HG03439 (cell line): ENCODE measurements at regions not wholly inside any gene's neighbourhood (a gene's known extent, or its start where the extent isn't known, plus 50 kb on each side); places are given as distances from the start of the nearest gene placed in this dataset.

ENCODE experiments used
- ATAC-seq: cut with Tn5 transposase; IDR thresholded peaks from one replicate; pipeline ENCODE4 v1.9.1; 2021; ENCODE audit warnings: mild to moderate bottlenecking, moderate library complexity; ENCODE audit not compliant: unreplicated experiment

DNA sequence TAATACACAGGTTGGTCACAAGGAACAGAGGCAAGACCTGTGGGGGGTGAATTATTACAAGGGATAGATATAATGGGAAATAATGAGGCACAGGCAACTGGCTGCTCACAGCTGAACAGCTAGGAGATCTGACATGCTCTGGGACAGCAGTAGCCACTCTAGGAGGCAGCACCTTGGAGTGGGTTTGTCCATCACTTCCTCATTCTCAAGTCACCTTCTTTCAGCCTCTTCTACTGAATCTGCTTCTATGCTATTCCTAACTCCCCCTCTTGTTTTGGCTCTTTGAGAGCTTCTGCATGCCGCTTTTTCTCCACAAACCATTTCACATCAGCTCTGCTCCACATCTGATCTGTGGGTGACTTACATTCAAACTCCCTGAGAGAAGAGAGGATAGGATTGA lies 345.5 kb upstream of the MAP3K7 start:
- no peak for ATAC-seq

- ATAC-seq: no peak
Measured at GRCh38 chr6:90928051-90928450, 341.2 kb upstream of the MAP3K7 start.

DNA sequence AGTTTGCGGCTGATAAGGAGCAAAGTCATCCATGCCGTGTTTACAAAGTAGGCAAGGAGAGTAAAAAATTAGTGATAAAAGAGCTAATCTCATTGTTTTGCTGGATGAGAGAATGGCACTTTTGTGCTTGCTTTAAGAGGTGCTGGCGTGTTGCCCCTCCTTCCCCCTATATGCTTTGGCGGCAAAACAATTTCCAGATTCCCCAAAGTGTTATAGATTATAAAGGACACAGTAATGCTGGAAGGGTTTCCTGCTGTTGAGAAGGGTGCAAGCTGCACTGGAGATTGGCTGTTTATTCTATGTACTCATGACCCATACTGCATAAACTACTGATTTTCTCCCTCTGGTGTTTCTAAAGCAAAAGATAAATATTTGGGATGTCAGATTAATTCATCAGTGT lies 338.9 kb upstream of the MAP3K7 start:
- no peak for ATAC-seq

- no peak for ATAC-seq
Measured at GRCh38 chr6:90922325-90922724, 335.5 kb upstream of the MAP3K7 start.

- ATAC-seq: no peak
Measured at GRCh38 chr6:90918361-90918760, 331.5 kb upstream of the MAP3K7 start.

DNA sequence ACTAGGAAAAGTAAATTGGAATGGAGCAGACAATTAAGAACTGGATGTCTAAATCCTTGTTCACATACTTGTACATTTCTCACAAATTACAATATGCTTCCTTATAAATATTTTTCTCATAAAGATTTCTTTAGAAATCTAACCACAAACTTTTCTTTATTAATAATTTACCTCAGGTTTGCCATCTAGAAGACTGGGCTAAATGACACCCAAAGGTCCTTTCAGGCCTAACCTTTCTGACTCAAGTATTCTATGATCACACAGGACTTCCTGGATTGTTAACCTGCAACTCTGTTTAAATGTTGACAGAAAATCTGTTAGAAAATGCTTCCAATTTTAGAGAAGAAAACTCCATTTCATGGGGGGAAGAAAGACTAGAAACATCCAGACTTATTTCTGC lies 330.5 kb upstream of the MAP3K7 start:
- no peak for ATAC-seq

GRCh38 chr6:90916968-90917367 lies 330.1 kb upstream of the MAP3K7 start:
- ATAC-seq: no peak

DNA sequence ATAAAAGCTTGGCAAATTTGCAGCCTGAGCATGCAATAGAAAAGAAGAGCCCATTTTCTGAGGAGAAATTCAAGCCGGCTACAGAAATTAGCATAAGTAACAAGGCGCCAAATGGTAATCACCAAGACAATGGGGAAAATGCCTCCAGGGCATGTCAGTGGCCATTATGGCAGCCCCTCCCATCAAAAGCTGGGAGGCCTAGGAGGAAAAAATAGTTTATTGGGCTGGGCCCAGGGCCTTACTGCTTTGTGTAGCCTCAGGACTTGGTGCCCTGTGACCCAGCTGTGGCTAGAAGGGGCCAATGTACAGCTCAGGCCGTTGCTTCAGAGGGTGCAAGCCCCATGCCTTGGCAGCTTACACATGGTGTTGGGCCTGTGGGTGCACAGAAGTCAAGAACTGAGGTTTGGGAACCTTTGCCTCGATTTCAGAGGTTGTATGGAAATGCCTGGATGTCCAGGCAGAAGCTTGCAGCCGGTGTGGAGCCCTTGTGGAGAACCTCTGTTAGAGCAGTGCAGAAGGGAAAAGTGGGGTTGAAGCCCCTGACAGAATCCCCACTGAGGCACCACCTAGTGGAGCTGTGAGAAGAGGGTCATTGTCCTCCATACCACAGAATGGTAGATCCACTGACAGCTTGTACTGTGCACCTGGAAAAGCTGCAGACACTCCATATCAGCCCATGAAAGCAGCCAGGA lies 328.5 kb upstream of the MAP3K7 start:
- no peak for ATAC-seq

GRCh38 chr6:90914312-90914711 lies 327.4 kb upstream of the MAP3K7 start:
- no peak for ATAC-seq

DNA sequence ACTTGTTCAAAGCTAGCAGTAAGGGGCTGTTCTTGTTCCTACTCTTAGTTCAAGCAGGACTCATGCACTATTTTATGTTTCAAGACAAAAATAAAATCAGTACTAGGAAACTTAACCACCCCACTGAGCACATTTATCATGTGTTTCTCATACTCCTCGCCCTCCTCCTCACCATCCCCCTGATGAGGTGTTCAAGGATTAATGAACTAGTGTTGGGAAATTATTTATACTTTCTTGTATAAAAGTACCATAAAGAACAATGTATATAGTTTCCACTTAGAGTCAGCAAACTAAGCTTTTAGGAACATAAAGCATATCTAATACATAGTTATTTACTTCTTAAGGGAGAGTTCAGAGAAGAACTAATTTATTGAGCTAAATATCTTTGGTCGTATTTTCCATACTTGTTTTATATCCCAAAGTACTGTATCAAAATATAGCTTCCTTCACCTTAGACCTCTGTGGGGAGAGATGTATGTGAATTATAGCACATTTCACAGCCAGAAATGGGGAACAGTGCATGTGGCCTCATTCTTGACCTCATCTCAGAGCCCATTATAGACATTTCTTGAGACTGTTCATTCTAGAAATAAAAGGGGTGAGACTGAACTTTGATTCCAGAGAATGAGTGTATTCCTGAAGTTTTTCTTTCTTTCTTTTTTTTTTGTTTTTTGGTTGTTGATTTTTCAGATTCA lies 326.5 kb upstream of the MAP3K7 start:
- ATAC-seq: no peak

DNA sequence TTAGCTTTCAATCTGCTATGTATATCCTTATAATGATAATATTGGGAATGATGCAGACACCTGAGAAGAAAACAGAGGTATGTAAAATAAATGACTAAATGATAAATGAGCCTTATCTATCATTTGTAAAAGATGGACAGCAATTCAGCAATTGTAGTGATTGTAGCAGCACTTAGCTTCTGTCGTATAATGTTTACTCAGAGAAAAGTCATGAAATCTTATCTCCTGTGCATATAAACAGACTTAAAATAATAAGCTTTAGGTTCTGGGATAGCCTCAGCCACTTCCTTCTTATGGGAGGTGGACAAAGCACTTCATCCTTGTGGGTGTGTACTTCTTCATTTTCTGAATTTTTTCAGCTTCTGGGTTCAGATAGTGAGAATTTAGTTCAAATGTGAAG lies 324.8 kb upstream of the MAP3K7 start:
- no peak for ATAC-seq

- ATAC-seq: no peak
Measured at GRCh38 chr6:90910893-90911292, 324.0 kb upstream of the MAP3K7 start.

DNA sequence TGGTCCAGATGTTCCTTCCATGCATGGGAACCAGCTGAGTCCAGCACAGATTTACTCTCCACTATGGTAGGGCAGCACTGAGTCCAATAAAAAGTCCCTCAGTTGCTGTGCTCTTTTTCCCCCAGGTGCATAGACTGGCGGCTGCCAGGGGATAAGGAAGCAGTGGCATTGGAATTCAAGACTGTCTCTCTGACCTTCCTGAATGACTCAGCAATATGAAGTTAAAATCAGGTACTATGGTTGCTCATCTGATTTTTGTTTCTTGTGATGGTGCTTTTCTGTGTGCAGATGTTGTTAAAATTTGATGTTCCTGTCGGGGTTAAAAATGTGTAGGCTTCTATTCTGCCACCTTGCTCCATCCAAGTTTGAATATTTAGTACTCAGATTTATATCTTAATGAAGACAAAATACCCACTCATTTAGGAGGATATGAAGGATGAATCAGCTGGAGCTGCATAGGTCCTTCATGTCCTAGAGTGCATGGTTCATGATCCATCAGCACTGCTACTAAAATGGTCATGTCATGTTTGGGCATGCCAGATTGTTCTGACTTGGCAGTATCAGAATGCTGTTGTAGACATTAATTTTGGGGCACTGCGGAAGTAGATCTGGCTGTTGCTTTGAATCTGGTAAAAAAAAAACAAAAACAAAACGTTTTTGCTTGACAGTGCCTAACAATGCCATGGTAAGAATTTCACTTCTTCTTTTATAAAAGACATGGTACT lies 321.2 kb upstream of the MAP3K7 start:
- ATAC-seq: no peak

DNA sequence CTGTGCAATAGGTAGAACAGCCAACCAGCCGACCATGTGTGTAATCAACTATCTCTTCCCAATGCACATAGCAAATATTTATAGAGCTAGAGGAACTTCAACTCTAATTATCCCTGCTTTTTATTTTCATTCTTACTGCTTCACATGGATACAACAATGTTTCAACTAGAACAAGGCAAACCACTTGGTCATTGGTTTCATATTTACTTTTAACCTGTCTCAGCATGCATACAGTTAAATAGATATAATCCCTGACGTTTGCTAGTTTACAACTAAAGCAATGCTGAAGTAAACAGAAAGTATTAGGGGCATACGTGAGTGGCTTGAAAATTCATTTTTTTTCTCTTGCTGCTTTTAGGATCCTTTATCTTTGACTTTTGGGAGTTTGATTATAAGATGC lies 318.5 kb upstream of the MAP3K7 start:
- ATAC-seq: no peak

DNA sequence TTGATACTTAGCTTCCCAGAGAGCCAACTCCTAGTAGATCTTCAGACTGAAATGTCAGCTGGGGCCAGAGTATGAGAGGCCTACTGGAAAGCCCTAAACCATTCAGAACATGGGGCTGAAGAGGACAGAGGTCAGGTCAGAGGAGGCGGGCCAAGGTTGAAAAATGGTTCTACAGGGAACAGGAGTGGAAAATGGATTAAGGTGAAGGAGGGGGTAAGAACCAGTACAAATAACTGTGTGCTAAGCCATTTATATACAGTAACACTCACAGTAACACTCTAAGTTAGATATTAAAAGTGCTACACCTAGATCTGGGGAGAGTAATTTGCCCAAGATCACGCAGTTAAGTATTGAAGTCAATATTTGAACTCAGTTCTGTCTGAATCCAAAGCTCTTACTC lies 313.2 kb upstream of the MAP3K7 start:
- ATAC-seq: no peak

GRCh38 chr6:90898763-90899162 lies 311.9 kb upstream of the MAP3K7 start:
- ATAC-seq: no peak

DNA sequence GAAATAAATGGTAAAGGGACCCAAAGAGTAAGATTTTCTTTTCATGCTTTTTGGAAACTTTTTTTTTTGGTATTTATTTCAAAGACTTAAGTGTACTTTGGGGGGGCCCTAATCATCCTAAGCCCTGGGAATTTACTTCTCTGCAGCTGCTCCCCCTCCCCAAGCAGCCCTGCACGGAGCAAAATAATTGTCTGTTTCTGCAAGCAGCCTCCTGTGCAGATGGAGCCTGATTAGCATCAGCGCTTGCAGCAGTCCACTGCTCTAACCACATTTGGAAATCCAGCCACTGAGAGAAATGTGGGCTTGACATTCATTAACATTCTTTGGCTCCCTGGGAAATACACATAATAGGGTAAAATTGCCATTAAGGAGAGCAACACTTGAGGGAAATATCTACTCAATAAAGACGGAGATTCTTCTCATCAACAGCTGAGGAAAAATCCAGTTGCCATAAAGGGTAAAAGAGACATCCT lies 309.2 kb upstream of the MAP3K7 start:
- no peak for ATAC-seq

- ATAC-seq: no peak
Measured at GRCh38 chr6:90895299-90896074, 308.6 kb upstream of the MAP3K7 start.

GRCh38 chr6:90894285-90895130 lies 307.6 kb upstream of the MAP3K7 start:
- no peak for ATAC-seq

DNA sequence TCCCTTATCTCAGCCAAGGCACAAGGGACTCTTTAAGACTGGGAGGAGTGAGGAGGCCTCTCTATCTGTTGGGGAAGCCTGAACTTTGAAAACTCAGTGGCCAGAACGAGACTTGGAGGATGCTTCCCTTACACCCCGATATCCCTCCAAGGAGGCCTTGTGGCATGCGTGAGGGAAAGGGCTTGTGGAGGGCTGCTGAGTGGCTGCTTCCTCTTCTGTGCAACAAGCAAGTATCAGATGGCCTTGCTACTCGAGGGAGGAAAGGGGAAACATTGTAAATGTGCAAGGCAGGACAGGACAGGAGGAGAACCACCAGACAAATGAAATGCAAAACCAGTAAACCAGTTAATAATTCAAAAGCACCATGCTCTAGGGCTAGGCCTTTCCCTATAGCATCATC lies 306.5 kb upstream of the MAP3K7 start:
- no peak for ATAC-seq
